ENCODE measurements at regions not wholly inside any gene's neighbourhood (a gene's known extent, or its start where the extent isn't known, plus 50 kb on each side); places are given as distances from the start of the nearest gene placed in this dataset.

- TF ChIP-seq RCOR1 (IDR thresholded peaks at IDR 0.05; ENCODE audit: insufficient replicate concordance, low read length) (no peak), CTCF (conservative IDR thresholded peaks at IDR 0.05; ENCODE audit: low read depth, low read length) (no peak), FOS (IDR thresholded peaks at IDR 0.05; ENCODE audit: low read depth, low read length) (no peak), RAD21 (IDR thresholded peaks at IDR 0.05; ENCODE audit: low read length) (no peak), MAFK (IDR thresholded peaks at IDR 0.05; ENCODE audit: low read depth, low read length) (no peak), SMC3 (IDR thresholded peaks at IDR 0.05; ENCODE audit: low read depth, low read length) (no peak), POLR2A (IDR thresholded peaks at IDR 0.05; ENCODE audit: low read depth, low read length) (no peak), BHLHE40 (IDR thresholded peaks at IDR 0.05; ENCODE audit: low read depth, low read length) (no peak), MAZ (IDR thresholded peaks at IDR 0.05; ENCODE audit: borderline replicate concordance, low read depth, low read length) (no peak)
These were observed 513.2 kb upstream of the MAN1A1 start for GRCh38 chr6:119862719-119863118.

Measured in IMR-90 (cell line).